ENCODE measurements at regions not wholly inside any gene's neighbourhood (a gene's known extent, or its start where the extent isn't known, plus 50 kb on each side); places are given as distances from the start of the nearest gene placed in this dataset.

DNA sequence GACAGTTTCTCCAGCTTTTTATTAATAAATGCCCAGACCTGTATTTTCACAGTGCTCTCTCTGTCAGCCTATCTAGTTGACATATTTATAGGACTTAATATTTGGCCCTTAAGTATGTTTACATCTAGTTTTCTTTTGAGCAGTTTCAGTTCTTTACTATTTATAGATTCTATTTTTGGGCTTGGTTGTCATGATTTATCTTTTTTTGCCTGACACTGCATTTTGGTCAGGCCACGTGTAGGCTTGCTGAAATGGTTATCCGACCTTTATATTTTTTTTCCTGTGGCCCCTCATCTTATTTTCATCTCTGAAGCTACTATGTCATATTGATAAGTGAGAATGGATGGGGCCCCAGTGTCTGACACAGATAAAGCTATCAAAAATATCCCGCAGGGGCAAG is 515.4 kb upstream of the FZD8 start:
- no peak for DNase-seq
- intact Hi-C loops (cut with DNase I), result no loop called here
- H3K4me3 ChIP-seq, result no peak overlapping the region
- H3K4me1 ChIP-seq, result peaks cover 0 to 5% (median 0%) of the 10 kb centered on the region in 9 donors
- peaks cover 0 to 5% (median 0%) of the 10 kb centered on the region in 11 donors for H3K9me3 ChIP-seq
- no peak for ATAC-seq
- 42 to 43% methylated on average over 3 of the region's 3 CpGs for WGBS, 2 donors
- H3K36me3 ChIP-seq, result no peaks in the 10 kb centered on the region
- H3K27me3 ChIP-seq, result no peaks in the 10 kb centered on the region
- no peak overlapping the region for H3K27ac ChIP-seq
- TF ChIP-seq, protein P1, sequence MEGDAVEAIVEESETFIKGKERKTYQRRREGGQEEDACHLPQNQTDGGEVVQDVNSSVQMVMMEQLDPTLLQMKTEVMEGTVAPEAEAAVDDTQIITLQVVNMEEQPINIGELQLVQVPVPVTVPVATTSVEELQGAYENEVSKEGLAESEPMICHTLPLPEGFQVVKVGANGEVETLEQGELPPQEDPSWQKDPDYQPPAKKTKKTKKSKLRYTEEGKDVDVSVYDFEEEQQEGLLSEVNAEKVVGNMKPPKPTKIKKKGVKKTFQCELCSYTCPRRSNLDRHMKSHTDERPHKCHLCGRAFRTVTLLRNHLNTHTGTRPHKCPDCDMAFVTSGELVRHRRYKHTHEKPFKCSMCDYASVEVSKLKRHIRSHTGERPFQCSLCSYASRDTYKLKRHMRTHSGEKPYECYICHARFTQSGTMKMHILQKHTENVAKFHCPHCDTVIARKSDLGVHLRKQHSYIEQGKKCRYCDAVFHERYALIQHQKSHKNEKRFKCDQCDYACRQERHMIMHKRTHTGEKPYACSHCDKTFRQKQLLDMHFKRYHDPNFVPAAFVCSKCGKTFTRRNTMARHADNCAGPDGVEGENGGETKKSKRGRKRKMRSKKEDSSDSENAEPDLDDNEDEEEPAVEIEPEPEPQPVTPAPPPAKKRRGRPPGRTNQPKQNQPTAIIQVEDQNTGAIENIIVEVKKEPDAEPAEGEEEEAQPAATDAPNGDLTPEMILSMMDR (IDR thresholded peaks at IDR 0.05), result no peak

DNA sequence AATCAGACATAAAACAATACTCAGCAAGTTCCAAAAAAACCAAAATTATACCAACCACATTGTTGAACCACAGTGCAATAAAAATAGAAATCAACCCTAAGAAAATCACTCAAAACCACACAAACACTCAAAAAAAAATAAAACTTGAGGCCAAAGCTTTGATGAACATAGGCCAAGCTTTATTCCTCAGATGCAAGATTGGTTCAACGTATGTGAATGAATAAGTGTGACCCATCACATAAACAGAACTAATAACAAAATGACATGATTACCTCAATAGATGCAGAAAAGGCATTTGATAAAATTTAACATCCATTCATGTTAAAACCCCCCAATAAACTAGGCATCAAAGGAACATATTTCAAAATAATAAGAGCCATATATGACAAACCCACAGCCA is 506.1 kb upstream of the FZD8 start:
- 94 to 98% methylated on average over 1 of the region's 1 CpG for WGBS, 2 donors
- intact Hi-C loops (cut with DNase I), result no loop called here
- Histone ChIP-seq H3K9me3 (peaks cover 0 to 35% (median 0%) of the 10 kb centered on the region in 11 donors), H3K4me1 (no peaks in the 10 kb centered on the region), H3K27ac (no peak overlapping the region), H3K27me3 (no peaks in the 10 kb centered on the region), H3K36me3 (no peaks in the 10 kb centered on the region), H3K4me3 (no peak overlapping the region)
- TF ChIP-seq, protein P1 (IDR thresholded peaks at IDR 0.05), result no peak
- DNase-seq, result no peak
- ATAC-seq, result no peak

- TF ChIP-seq, protein P1 (IDR thresholded peaks at IDR 0.05), result no peak
- peaks cover 0 to 35% (median 0%) of the 10 kb centered on the region in 11 donors for H3K9me3 ChIP-seq
- DNase-seq (no peak), ATAC-seq (no peak)
- no peaks in the 10 kb centered on the region for H3K27me3 ChIP-seq
- intact Hi-C loops (cut with DNase I), result no loop called here
- H3K36me3 ChIP-seq, result no peaks in the 10 kb centered on the region
- no peak overlapping the region for H3K27ac ChIP-seq
- H3K4me1 ChIP-seq, result peaks cover 0 to 1% (median 0%) of the 10 kb centered on the region in 9 donors
- no peak overlapping the region for H3K4me3 ChIP-seq
These were observed 505.4 kb upstream of the FZD8 start for GRCh38 chr10:36147529-36147928.

GRCh38 chr10:36141856-36142560 is 499.9 kb upstream of the FZD8 start:
- WGBS, 2 donors, result 58 to 67% methylated on average over 7 of the region's 7 CpGs
- H3K4me1 ChIP-seq, result peaks cover 0 to 16% (median 0%) of the 10 kb centered on the region in 9 donors
- intact Hi-C loops (cut with DNase I), result no loop called here
- H3K27me3 ChIP-seq, result no peaks in the 10 kb centered on the region
- H3K27ac ChIP-seq, result peak overlapping the region in 7 of 10 donors; percentile 5 to 66 (median 57)
- TF ChIP-seq, protein P1 (IDR thresholded peaks at IDR 0.05), result no peak
- peak overlapping the region in 5 of 10 donors; percentile 12 to 27 (median 18) for H3K4me3 ChIP-seq
- ATAC-seq, result peak in 7 of 8 donors; percentile 33 to 78 (median 52)
- DNase-seq, result peak in 1 of 2 donors; percentile 8
- peaks cover 0 to 33% (median 0%) of the 10 kb centered on the region in 11 donors for H3K9me3 ChIP-seq
- no peaks in the 10 kb centered on the region for H3K36me3 ChIP-seq

Measured in heart right ventricle (tissue), 16 donors.